NCI-H2171 treated with DMSO at 0.1 percent for 48 hours (cell line): ENCODE measurements at regions not wholly inside any gene's neighbourhood (a gene's known extent, or its start where the extent isn't known, plus 50 kb on each side); places are given as distances from the start of the nearest gene placed in this dataset.
"Not testable (repeated sequence)": the region's sequence is repeated elsewhere in the genome, so short reads cannot be mapped to it uniquely, and the experiment has no call there.

Experiments
- DNase-seq: peaks from one replicate; lab custom pipeline; 2025; lab: John Stamatoyannopoulos, UW

DNA sequence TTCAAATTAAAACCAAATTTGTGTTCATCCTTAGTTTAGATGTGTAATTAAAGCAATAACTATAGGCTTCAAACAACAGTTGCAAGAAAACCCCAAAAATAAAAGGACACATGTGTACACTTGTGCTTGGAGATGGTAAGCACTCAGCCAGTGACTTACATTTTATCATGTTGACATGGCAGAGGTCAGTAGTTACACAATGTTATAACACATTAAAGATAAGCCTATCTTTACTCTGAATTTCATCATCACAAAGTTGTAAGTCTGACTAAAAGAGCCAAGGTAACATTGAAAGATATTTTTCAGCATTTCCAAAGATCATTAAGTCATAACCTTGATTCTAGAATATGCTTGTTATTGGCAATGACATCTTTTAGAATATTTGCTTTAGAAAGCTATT lies 98.5 kb upstream of the PNPLA4 start:
- no peak for DNase-seq

DNA sequence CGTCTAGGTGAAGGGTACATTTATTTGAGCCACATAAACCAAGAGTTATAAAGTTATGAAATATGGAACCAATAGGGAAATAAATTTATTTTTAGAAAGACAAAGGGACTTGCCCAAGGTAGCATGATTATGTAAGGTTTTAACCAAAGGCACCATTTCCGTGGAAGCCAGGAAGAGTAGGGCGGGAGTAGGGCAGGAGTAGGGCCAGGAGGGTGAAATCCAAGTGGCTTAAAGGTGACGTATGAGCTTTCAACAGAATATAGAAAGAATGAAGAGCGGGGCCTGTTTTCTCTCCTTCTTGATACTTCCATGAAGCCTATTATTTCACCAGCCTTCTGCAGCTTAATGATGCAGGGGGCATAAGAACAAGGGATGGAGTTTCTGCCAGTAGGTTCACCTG lies 91.7 kb upstream of the PNPLA4 start:
- no peak for DNase-seq

DNA sequence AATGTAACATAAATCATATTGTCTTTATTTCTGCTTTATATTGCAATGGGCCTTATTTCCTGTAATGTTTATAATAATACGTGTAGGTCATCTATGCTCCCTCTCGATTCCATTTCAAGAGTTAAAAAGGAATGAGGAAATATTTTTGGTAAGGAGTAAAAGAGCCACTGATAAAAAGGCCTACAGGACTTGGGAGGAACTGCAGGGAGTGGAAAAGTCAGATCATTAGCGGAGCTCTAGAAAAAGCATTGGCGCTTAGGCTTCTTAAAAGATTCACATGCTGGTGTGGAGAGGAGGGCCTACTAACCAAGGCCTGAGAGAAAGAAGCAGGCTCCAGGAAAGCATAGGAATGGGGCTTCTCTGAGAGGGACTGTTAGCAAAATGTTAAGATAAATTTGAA lies 82.9 kb upstream of the PNPLA4 start:
- DNase-seq, result no peak

GRCh38 chrX:8005678-8006347 lies 78.6 kb upstream of the PNPLA4 start:
- DNase-seq, result no peak

- DNase-seq, result no peak
Observed at GRCh38 chrX:8003147-8003883, 76.1 kb upstream of the PNPLA4 start.

DNA sequence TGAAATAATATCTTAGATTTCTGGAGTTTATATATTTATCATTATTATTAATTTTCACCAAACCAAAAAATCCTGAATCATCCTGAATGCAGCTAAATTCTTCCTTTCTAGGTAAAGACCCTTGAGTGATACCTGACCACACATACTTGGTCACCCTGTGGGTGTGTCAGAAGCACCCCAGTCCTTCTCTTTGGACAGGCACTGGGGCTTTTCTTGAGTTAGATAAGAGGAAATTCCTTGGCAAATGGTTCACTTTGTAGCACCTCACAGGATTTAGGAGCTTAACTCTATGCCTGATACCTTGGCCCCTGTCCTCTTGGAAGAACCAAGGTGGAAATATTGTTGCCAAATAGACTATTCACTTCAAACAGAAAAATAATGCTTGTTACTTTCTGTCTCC lies 69.6 kb upstream of the PNPLA4 start:
- DNase-seq, result no peak

GRCh38 chrX:7996414-7996813 lies 69.2 kb upstream of the PNPLA4 start:
- DNase-seq, result peak; percentile 43

- DNase-seq, result no peak
Observed at GRCh38 chrX:7993873-7994272, 66.7 kb upstream of the PNPLA4 start.

GRCh38 chrX:7988013-7988759 lies 61.0 kb upstream of the PNPLA4 start:
- DNase-seq, result not testable (repeated sequence)

DNA sequence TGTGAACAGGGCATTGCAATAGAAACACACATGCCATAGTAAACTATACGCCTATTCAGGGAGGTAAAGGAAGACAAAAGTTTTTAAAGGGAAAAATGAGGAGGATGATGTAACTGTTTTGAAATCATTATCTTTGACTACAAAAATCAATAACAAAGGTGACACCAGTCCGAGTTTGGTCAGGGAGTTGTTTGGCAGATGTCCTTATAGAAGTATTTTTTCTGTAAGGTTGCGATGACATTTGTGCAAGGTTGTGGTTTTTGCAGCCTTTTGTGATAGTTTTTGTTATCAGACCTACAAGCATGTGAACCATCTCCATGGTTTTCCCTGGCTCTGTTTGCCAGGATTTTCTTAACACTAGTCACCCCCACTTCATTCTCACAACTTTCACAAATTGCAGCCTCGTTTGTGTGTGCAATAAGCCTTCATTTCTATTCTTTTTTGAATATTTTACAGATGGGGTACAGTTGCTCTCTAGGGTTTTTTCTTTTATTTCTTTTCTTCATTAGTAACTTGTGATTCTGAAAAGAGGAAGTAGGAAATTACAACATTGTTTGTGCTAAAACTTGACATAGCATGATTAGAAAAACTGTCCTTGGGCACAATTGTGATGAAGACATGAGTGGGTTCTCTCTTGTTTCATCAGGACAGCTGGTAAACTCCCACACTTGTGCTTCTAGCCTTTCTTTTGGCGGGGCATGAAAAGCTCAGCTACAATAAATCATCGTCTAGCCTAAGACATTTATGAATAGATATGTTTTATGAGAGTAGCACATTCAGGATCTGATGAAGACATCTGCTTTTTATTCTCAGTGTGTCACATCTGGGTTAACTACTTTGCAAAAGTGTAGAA lies 60.2 kb upstream of the PNPLA4 start:
- no peak for DNase-seq

- DNase-seq, result not testable (repeated sequence)
Observed at GRCh38 chrX:7986738-7987137, 59.5 kb upstream of the PNPLA4 start.

- DNase-seq, result no peak
Observed at GRCh38 chrX:7985568-7985967, 58.4 kb upstream of the PNPLA4 start.

- no peak for DNase-seq
Observed at GRCh38 chrX:7983581-7983980, 56.4 kb upstream of the PNPLA4 start.
